Vagina (tissue), 2 donors: ENCODE measurements at regions not wholly inside any gene's neighbourhood (a gene's known extent, or its start where the extent isn't known, plus 50 kb on each side); places are given as distances from the start of the nearest gene placed in this dataset.

Experiments used
- POLR2A ChIP-seq, 2 donors: fragments of 450-650 bp; IDR thresholded peaks; one replicate each; pipeline ENCODE4 v1.6.1; 2017; ENCODE audit warnings: antibody characterized with exemption in 2 of 2, mild to moderate bottlenecking in 2 of 2, moderate library complexity in 2 of 2
- POLR2AphosphoS5 ChIP-seq, 2 donors: sonication (generic); formaldehyde crosslinking; IDR thresholded peaks; one replicate each; pipeline ENCODE4 v1.9.0; 2017; ENCODE audit warnings: antibody characterized with exemption in 2 of 2, mild to moderate bottlenecking in 2 of 2, low read depth in 1 of 2; ENCODE audit not compliant: insufficient read depth in 1 of 2

GRCh38 chr20:17818187-17818586, 118.4 kb downstream of the BANF2 start:
- no peak for TF ChIP-seq POLR2A (IDR thresholded peaks at IDR 0.05)
- TF ChIP-seq POLR2AphosphoS5 (IDR thresholded peaks at IDR 0.05; ENCODE audit: insufficient read depth in 1 of 2, low read depth in 1 of 2): no peak
